ENCODE measurements at regions not wholly inside any gene's neighbourhood (a gene's known extent, or its start where the extent isn't known, plus 50 kb on each side); places are given as distances from the start of the nearest gene placed in this dataset.
"Not testable (repeated sequence)": the region's sequence is repeated elsewhere in the genome, so short reads cannot be mapped to it uniquely, and the experiment has no call there.

- DNase-seq: no peak
Observed at GRCh38 chr9:30977965-30978364, 1406.5 kb upstream of the ACO1 start.

- no peak for DNase-seq
Observed at GRCh38 chr9:30982301-30982700, 1402.1 kb upstream of the ACO1 start.

GRCh38 chr9:30995956-30996738 lies 1388.3 kb upstream of the ACO1 start:
- DNase-seq: no peak

- no peak for DNase-seq
Observed at GRCh38 chr9:30996761-30997160, 1387.7 kb upstream of the ACO1 start.

GRCh38 chr9:30997291-30997690 lies 1387.2 kb upstream of the ACO1 start:
- DNase-seq: no peak

GRCh38 chr9:31005086-31005665 lies 1379.3 kb upstream of the ACO1 start:
- no peak for DNase-seq

GRCh38 chr9:31013371-31013770 lies 1371.1 kb upstream of the ACO1 start:
- no peak for DNase-seq

- DNase-seq: no peak
Observed at GRCh38 chr9:31023847-31024246, 1360.6 kb upstream of the ACO1 start.

GRCh38 chr9:31027678-31028077 lies 1356.8 kb upstream of the ACO1 start:
- peak; percentile 17 for DNase-seq

- DNase-seq: no peak
Observed at GRCh38 chr9:31028137-31028536, 1356.3 kb upstream of the ACO1 start.

- DNase-seq: no peak
Observed at GRCh38 chr9:31030741-31031202, 1353.7 kb upstream of the ACO1 start.

GRCh38 chr9:31032206-31032605 lies 1352.2 kb upstream of the ACO1 start:
- DNase-seq: no peak

- DNase-seq: no peak
Observed at GRCh38 chr9:31034311-31034710, 1350.1 kb upstream of the ACO1 start.

- no peak for DNase-seq
Observed at GRCh38 chr9:31040564-31040963, 1343.9 kb upstream of the ACO1 start.

GRCh38 chr9:31045810-31046209 lies 1338.6 kb upstream of the ACO1 start:
- no peak for DNase-seq

GRCh38 chr9:31061592-31061991 lies 1322.9 kb upstream of the ACO1 start:
- not testable (repeated sequence) for DNase-seq

- DNase-seq: no peak
Observed at GRCh38 chr9:31065691-31066090, 1318.8 kb upstream of the ACO1 start.

- DNase-seq: no peak
Observed at GRCh38 chr9:31067418-31067817, 1317.0 kb upstream of the ACO1 start.

- no peak for DNase-seq
Observed at GRCh38 chr9:31071606-31072286, 1312.7 kb upstream of the ACO1 start.

GRCh38 chr9:31078175-31078574 lies 1306.3 kb upstream of the ACO1 start:
- no peak for DNase-seq

GRCh38 chr9:31084350-31084749 lies 1300.1 kb upstream of the ACO1 start:
- no peak for DNase-seq

GRCh38 chr9:31089549-31090221 lies 1294.8 kb upstream of the ACO1 start:
- no peak for DNase-seq

GRCh38 chr9:31100311-31100710 lies 1284.1 kb upstream of the ACO1 start:
- no peak for DNase-seq

GRCh38 chr9:31103836-31104235 lies 1280.6 kb upstream of the ACO1 start:
- DNase-seq: no peak

All from NCI-H1436 treated with DMSO at 0.1 percent for 48 hours (cell line).